ENCODE measurements at regions not wholly inside any gene's neighbourhood (a gene's known extent, or its start where the extent isn't known, plus 50 kb on each side); places are given as distances from the start of the nearest gene placed in this dataset.
"Not testable (repeated sequence)": the region's sequence is repeated elsewhere in the genome, so short reads cannot be mapped to it uniquely, and the experiment has no call there.

DNA sequence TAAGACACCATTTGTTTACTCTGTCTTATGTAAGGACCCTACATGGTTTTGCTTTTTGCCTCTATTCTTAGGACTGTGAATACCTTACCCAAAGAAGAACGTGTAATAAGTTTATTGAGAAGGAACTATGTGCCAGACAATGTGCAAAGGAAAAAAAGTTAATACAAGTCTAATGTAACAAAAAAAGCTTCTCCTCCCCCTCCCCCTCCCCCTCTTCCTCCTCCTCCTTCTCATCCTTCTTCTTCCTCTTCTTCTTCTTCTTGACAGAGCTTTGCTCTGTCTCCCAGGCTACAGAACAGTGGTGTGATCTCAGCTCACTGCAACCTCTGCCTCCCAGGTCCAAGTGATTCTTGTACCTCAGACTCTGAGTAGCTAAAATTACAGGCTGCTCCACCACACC lies 50.9 kb upstream of the MITF start:
- Mint-ChIP-seq H3K27ac (no peak overlapping the region), H3K4me1 (peaks cover 9% of the 10 kb centered on the region), H3K36me3 (no peaks in the 10 kb centered on the region), H3K27me3 (ENCODE audit: low read depth) (peaks cover 26% of the 10 kb centered on the region), H3K9me3 (no peaks in the 10 kb centered on the region), H3K4me3 (no peak overlapping the region)
- DNase-seq (ENCODE audit: low spot score in 2 of 2, unreplicated experiment in 2 of 2) = no peak
- TF ChIP-seq, protein P1, sequence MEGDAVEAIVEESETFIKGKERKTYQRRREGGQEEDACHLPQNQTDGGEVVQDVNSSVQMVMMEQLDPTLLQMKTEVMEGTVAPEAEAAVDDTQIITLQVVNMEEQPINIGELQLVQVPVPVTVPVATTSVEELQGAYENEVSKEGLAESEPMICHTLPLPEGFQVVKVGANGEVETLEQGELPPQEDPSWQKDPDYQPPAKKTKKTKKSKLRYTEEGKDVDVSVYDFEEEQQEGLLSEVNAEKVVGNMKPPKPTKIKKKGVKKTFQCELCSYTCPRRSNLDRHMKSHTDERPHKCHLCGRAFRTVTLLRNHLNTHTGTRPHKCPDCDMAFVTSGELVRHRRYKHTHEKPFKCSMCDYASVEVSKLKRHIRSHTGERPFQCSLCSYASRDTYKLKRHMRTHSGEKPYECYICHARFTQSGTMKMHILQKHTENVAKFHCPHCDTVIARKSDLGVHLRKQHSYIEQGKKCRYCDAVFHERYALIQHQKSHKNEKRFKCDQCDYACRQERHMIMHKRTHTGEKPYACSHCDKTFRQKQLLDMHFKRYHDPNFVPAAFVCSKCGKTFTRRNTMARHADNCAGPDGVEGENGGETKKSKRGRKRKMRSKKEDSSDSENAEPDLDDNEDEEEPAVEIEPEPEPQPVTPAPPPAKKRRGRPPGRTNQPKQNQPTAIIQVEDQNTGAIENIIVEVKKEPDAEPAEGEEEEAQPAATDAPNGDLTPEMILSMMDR (IDR thresholded peaks at IDR 0.05; ENCODE audit: unreplicated experiment) = no peak

GRCh38 chr3:69687641-69688040 lies 51.6 kb upstream of the MITF start:
- no peak overlapping the region for H3K4me3 Mint-ChIP-seq
- no peak for DNase-seq (ENCODE audit: low spot score in 2 of 2, unreplicated experiment in 2 of 2)
- no peaks in the 10 kb centered on the region for H3K36me3 Mint-ChIP-seq
- no peaks in the 10 kb centered on the region for H3K9me3 Mint-ChIP-seq
- no peak overlapping the region for H3K27ac Mint-ChIP-seq
- peaks cover 9% of the 10 kb centered on the region for H3K4me1 Mint-ChIP-seq
- H3K27me3 Mint-ChIP-seq (ENCODE audit: low read depth) = peaks cover 33% of the 10 kb centered on the region
- TF ChIP-seq, protein P1 (IDR thresholded peaks at IDR 0.05; ENCODE audit: unreplicated experiment) = no peak

- H3K4me3 Mint-ChIP-seq = no peak overlapping the region
- H3K9me3 Mint-ChIP-seq = no peaks in the 10 kb centered on the region
- peaks cover 9% of the 10 kb centered on the region for H3K4me1 Mint-ChIP-seq
- TF ChIP-seq, protein P1 (IDR thresholded peaks at IDR 0.05; ENCODE audit: unreplicated experiment) = no peak
- no peak for DNase-seq (ENCODE audit: low spot score in 2 of 2, unreplicated experiment in 2 of 2)
- no peaks in the 10 kb centered on the region for H3K36me3 Mint-ChIP-seq
- H3K27me3 Mint-ChIP-seq (ENCODE audit: low read depth) = peaks cover 43% of the 10 kb centered on the region
- H3K27ac Mint-ChIP-seq = no peak overlapping the region
Observed at GRCh38 chr3:69686056-69686455, 53.2 kb upstream of the MITF start.

- no peaks in the 10 kb centered on the region for H3K36me3 Mint-ChIP-seq
- H3K4me1 Mint-ChIP-seq = peaks cover 9% of the 10 kb centered on the region
- H3K27me3 Mint-ChIP-seq (ENCODE audit: low read depth) = peaks cover 47% of the 10 kb centered on the region
- H3K4me3 Mint-ChIP-seq = no peak overlapping the region
- DNase-seq (ENCODE audit: low spot score in 2 of 2, unreplicated experiment in 2 of 2) = no peak
- TF ChIP-seq, protein P1 (IDR thresholded peaks at IDR 0.05; ENCODE audit: unreplicated experiment) = no peak
- no peaks in the 10 kb centered on the region for H3K9me3 Mint-ChIP-seq
- H3K27ac Mint-ChIP-seq = no peak overlapping the region
Observed at GRCh38 chr3:69684309-69684961, 54.8 kb upstream of the MITF start.

- Mint-ChIP-seq H3K9me3 (no peaks in the 10 kb centered on the region), H3K4me1 (peaks cover 9% of the 10 kb centered on the region), H3K36me3 (no peaks in the 10 kb centered on the region), H3K27me3 (ENCODE audit: low read depth) (peaks cover 44% of the 10 kb centered on the region), H3K4me3 (no peak overlapping the region), H3K27ac (no peak overlapping the region)
- DNase-seq (ENCODE audit: low spot score in 2 of 2, unreplicated experiment in 2 of 2) = no peak
- TF ChIP-seq, protein P1 (IDR thresholded peaks at IDR 0.05; ENCODE audit: unreplicated experiment) = no peak
Observed at GRCh38 chr3:69683082-69683806, 56.0 kb upstream of the MITF start.

DNA sequence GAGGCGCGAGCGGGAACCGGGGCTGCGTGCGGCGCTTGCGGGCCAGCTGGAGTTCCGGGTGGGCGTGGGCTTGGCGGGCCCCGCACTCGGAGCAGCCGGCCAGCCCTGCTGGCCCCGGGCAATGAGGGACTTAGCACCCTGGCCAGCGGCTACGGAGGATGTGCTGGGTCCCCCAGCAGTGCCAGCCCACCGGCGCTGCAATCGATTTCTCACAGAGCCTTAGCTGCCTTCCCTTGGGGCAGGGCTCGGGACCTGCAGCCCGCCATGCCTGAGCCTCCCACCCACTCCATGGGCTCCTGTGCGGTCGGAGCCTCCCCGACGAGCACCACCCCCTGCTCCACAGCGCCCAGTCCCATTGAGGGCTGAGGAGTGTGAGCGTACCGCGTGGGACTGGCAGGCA lies 61.8 kb upstream of the MITF start:
- H3K27me3 Mint-ChIP-seq (ENCODE audit: low read depth) = peaks cover 30% of the 10 kb centered on the region
- not testable (repeated sequence) for H3K27ac Mint-ChIP-seq; DNase-seq (ENCODE audit: low spot score in 2 of 2, unreplicated experiment in 2 of 2); H3K9me3 Mint-ChIP-seq; H3K4me3 Mint-ChIP-seq; H3K36me3 Mint-ChIP-seq; H3K4me1 Mint-ChIP-seq

Data from mesothelial cell of epicardium (in vitro differentiated cells).